ENCODE measurements at regions not wholly inside any gene's neighbourhood (a gene's known extent, or its start where the extent isn't known, plus 50 kb on each side); places are given as distances from the start of the nearest gene placed in this dataset.

DNA sequence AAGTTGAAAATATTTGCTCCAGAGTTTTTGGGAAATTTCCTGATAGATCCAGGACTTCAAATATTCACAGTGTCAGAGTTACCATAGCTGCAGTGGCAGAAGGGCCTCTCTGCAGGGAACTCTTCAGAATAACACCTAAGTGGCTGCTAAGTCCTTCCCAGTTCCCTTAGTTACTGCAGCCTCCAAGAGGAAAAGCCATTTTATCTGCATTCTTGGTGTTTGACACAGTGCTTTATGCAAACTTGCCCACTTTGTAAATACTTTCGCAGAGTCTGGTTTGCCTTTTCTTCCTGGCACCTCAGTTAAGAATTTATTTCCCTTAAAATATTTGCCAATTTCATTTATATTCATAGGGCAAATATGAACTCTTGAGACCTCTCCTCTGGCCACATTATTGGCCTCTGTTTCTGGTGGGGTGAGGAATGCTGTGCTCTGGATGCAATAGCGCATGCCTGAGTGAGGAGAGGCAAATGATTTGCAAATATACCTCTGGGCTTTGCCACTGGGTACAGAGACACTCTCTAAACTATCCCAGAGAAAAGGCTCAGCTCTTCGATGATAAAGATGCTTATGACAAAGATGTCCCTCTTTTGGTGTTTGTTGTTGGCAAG lies 566.3 kb upstream of the NR3C2 start:
- DNase-seq (ENCODE audit: low spot score) (no peak), ATAC-seq (no peak), FAIRE-seq (no peak)
- TF ChIP-seq, protein P1, sequence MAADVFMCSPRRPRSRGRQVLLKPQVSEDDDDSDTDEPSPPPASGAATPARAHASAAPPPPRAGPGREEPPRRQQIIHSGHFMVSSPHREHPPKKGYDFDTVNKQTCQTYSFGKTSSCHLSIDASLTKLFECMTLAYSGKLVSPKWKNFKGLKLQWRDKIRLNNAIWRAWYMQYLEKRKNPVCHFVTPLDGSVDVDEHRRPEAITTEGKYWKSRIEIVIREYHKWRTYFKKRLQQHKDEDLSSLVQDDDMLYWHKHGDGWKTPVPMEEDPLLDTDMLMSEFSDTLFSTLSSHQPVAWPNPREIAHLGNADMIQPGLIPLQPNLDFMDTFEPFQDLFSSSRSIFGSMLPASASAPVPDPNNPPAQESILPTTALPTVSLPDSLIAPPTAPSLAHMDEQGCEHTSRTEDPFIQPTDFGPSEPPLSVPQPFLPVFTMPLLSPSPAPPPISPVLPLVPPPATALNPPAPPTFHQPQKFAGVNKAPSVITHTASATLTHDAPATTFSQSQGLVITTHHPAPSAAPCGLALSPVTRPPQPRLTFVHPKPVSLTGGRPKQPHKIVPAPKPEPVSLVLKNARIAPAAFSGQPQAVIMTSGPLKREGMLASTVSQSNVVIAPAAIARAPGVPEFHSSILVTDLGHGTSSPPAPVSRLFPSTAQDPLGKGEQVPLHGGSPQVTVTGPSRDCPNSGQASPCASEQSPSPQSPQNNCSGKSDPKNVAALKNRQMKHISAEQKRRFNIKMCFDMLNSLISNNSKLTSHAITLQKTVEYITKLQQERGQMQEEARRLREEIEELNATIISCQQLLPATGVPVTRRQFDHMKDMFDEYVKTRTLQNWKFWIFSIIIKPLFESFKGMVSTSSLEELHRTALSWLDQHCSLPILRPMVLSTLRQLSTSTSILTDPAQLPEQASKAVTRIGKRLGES (CRISPR knock-in tag; IDR thresholded peaks at IDR 0.05; ENCODE audit: borderline replicate concordance): no peak
- TF ChIP-seq SNAI1 (CRISPR knock-in tag; IDR thresholded peaks at IDR 0.05; ENCODE audit: borderline replicate concordance): no peak
- TF ChIP-seq, protein P2, sequence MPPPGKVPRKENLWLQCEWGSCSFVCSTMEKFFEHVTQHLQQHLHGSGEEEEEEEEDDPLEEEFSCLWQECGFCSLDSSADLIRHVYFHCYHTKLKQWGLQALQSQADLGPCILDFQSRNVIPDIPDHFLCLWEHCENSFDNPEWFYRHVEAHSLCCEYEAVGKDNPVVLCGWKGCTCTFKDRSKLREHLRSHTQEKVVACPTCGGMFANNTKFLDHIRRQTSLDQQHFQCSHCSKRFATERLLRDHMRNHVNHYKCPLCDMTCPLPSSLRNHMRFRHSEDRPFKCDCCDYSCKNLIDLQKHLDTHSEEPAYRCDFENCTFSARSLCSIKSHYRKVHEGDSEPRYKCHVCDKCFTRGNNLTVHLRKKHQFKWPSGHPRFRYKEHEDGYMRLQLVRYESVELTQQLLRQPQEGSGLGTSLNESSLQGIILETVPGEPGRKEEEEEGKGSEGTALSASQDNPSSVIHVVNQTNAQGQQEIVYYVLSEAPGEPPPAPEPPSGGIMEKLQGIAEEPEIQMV (CRISPR knock-in tag; IDR thresholded peaks at IDR 0.05; ENCODE audit: low read depth): no peak
- TF ChIP-seq AKAP8 (CRISPR knock-in tag; IDR thresholded peaks at IDR 0.05): no peak
- no peak for TF ChIP-seq ZNF10 (CRISPR knock-in tag; IDR thresholded peaks at IDR 0.05; ENCODE audit: borderline replicate concordance, low read depth)
- TF ChIP-seq ZC3H4 (CRISPR knock-in tag; IDR thresholded peaks at IDR 0.05; ENCODE audit: borderline replicate concordance): no peak
- no peak for TF ChIP-seq BORCS8-MEF2B (CRISPR knock-in tag; IDR thresholded peaks at IDR 0.05)
- TF ChIP-seq ZNF124 (CRISPR knock-in tag; IDR thresholded peaks at IDR 0.05): no peak
- no peak for TF ChIP-seq TAF15 (IDR thresholded peaks at IDR 0.05; ENCODE audit: low read depth, low read length, poor library complexity, severe bottlenecking)
- TF ChIP-seq, protein P3, sequence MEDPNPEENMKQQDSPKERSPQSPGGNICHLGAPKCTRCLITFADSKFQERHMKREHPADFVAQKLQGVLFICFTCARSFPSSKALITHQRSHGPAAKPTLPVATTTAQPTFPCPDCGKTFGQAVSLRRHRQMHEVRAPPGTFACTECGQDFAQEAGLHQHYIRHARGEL (CRISPR knock-in tag; IDR thresholded peaks at IDR 0.05): no peak
- TF ChIP-seq, protein P4, sequence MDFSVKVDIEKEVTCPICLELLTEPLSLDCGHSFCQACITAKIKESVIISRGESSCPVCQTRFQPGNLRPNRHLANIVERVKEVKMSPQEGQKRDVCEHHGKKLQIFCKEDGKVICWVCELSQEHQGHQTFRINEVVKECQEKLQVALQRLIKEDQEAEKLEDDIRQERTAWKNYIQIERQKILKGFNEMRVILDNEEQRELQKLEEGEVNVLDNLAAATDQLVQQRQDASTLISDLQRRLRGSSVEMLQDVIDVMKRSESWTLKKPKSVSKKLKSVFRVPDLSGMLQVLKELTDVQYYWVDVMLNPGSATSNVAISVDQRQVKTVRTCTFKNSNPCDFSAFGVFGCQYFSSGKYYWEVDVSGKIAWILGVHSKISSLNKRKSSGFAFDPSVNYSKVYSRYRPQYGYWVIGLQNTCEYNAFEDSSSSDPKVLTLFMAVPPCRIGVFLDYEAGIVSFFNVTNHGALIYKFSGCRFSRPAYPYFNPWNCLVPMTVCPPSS (IDR thresholded peaks at IDR 0.05): no peak
- TF ChIP-seq, protein P5, sequence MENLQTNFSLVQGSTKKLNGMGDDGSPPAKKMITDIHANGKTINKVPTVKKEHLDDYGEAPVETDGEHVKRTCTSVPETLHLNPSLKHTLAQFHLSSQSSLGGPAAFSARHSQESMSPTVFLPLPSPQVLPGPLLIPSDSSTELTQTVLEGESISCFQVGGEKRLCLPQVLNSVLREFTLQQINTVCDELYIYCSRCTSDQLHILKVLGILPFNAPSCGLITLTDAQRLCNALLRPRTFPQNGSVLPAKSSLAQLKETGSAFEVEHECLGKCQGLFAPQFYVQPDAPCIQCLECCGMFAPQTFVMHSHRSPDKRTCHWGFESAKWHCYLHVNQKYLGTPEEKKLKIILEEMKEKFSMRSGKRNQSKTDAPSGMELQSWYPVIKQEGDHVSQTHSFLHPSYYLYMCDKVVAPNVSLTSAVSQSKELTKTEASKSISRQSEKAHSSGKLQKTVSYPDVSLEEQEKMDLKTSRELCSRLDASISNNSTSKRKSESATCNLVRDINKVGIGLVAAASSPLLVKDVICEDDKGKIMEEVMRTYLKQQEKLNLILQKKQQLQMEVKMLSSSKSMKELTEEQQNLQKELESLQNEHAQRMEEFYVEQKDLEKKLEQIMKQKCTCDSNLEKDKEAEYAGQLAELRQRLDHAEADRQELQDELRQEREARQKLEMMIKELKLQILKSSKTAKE (CRISPR knock-in tag; IDR thresholded peaks at IDR 0.05; ENCODE audit: borderline replicate concordance): no peak
- no peak for TF ChIP-seq ZNF672 (CRISPR knock-in tag; IDR thresholded peaks at IDR 0.05)
- no peak for TF ChIP-seq GATAD1 (CRISPR knock-in tag; IDR thresholded peaks at IDR 0.05)
- no peak for TF ChIP-seq PCBP1 (IDR thresholded peaks at IDR 0.05; ENCODE audit: borderline replicate concordance, low read depth, low read length)
- no peak for TF ChIP-seq MBNL3 (CRISPR knock-in tag; conservative IDR thresholded peaks at IDR 0.05)
- Histone ChIP-seq H4K20me1 (ENCODE audit: insufficient read depth, low read length) (no peaks in the 10 kb centered on the region), H2AFZ (ENCODE audit: low read length) (no peak overlapping the region), H3K4me3 (replicated peaks in 1 of 3; ENCODE audit: insufficient read depth in 1 of 3, low read depth in 2 of 3, low read length in 3 of 3) (no peak overlapping the region), H3K9me3 (ENCODE audit: low read length) (no peaks in the 10 kb centered on the region), H3K36me3 (replicated peaks in 1 of 2; ENCODE audit: control insufficient read depth in 1 of 2, insufficient read depth in 2 of 2, low read length in 2 of 2) (no peaks in the 10 kb centered on the region), H3K27me3 (ENCODE audit: control insufficient read depth in 1 of 2, insufficient read depth in 2 of 2, low read length in 2 of 2) (no peaks in the 10 kb centered on the region), H3K27ac (ENCODE audit: extremely low read length, insufficient read depth, low read length) (no peak overlapping the region), H3K4me1 (ENCODE audit: insufficient read depth, low read length) (no peaks in the 10 kb centered on the region), H3K79me2 (ENCODE audit: insufficient read depth, low read length) (no peaks in the 10 kb centered on the region), H3K4me2 (ENCODE audit: low read depth, low read length) (no peak overlapping the region), H3K9ac (ENCODE audit: insufficient read depth, low read depth, low read length) (no peak overlapping the region)
- no TSS peak for BruUV-seq (replicated peaks)
- intact Hi-C loops (cut with micrococcal nuclease; ENCODE audit: unreplicated experiment): no loop called here
- ChIA-PET POLR2A (no interaction called here), CTCF (ENCODE audit: low intra/inter-chr PET ratio, low total read pairs) (no interaction called here)
- in situ Hi-C loops (cut with HindIII; ENCODE audit: extremely low pct_ligation_motif_present, low pct_unique_long_range_greater_than_20kb): no loop called here
- 17% methylated on average over 3 of the region's 3 CpGs for WGBS (ENCODE audit: low lambda C conversion rate)

All from HepG2 (cell line).